D721Med (cell line): ENCODE measurements at regions not wholly inside any gene's neighbourhood (a gene's known extent, or its start where the extent isn't known, plus 50 kb on each side); places are given as distances from the start of the nearest gene placed in this dataset.
"Not testable (repeated sequence)": the region's sequence is repeated elsewhere in the genome, so short reads cannot be mapped to it uniquely, and the experiment has no call there.

ENCODE experiments used
- DNase-seq: peaks from one replicate; pipeline ENCODE4 v3.0.0; 2011; ENCODE audit warnings: low spot score; ENCODE audit not compliant: insufficient read length
- FAIRE-seq: peaks from 2 replicates; lab custom pipeline; 2011; peaks lifted over from hg19 to GRCh38; lab: Jason Lieb, UNC
- CTCF ChIP-seq: IDR thresholded peaks from 2 replicates; pipeline ENCODE4 v1.5.1; 2012; ENCODE audit warnings: mild to moderate bottlenecking, control low read depth; ENCODE audit not compliant: insufficient read depth; ENCODE audit errors: missing control alignments

DNA sequence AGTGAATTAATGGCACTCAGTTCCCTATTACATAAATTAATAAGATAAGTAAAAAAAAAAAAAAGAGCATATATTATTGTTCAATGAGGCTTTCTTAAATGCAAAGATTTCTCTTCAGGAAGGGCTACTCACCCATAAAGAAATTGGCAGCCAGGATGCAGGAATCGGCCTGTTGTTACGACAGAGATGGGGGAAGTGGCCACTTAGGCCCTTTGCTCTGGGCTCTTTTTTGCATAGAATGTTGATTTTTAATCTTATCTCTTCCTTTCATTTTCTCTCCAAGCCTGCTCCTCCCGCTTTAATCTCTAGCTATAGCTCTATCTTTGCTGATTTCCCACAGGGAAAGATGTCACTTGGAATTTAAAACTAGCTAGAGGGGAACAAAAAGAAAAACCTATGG lies 391.8 kb upstream of the CRIM1 start:
- TF ChIP-seq CTCF: no peak
- no peak for DNase-seq
- no peak for FAIRE-seq

DNA sequence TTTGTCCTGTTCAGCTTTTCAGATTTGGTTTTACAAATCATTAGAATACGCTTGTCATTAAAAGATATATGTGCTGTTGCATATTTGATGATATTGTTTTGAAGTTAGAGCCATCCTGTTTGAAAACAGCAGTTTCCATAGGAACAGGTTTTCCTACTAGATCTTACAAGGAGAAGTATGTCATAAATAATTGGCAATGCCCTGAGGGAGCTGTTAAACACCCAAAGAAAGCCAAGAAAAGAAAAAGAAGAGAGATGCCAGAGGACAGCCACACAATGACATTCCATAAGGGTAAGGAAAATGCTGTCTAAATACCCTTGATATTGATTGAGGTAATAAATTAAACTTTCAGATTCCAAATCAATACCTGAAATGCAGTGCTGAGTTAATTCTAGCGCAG lies 392.2 kb upstream of the CRIM1 start:
- FAIRE-seq (no peak), DNase-seq (no peak)
- TF ChIP-seq CTCF: no peak

GRCh38 chr2:35962585-35963146 lies 392.9 kb upstream of the CRIM1 start:
- FAIRE-seq (no peak), DNase-seq (no peak)
- TF ChIP-seq CTCF: no peak

DNA sequence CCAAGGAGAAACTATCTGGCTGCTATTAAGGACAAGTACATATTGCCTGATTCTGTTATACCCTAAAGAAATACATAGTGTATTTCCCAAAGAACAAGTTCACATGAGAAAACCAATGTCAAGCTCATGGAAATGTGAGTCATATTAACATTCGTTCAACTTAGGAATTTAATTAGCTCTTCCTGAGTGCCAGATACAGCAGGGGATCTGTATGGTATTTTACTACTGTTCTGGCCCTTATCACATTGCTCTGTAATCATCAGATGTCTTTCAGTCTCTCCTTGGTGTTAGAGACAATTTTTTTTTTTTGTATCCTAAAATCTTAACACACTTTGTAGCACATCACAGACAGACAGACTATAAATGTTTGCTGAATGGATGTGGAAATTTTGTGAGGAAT lies 395.0 kb upstream of the CRIM1 start:
- DNase-seq (no peak), FAIRE-seq (no peak)
- TF ChIP-seq CTCF: no peak

- FAIRE-seq, DNase-seq: not testable (repeated sequence)
These were observed 398.5 kb upstream of the CRIM1 start for GRCh38 chr2:35957053-35957452.

DNA sequence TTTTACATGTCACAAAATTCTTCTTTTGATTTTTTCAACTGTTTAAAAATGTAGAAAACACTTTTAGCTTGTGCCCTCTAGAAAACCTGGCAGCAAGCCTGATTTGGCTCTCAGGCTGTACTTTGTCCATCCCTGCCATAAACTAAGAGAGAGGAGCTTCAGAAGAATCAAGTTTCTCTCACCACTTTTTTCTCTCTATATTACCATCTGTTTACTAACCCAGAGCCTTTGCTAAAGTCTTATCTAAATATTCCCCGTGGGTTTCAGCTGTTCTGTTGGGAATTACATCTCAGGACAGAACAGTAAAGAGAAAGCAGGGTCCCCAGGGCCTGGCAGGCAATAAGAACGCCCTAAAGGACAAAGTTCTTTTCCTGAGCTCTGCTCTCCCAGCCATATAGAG lies 409.1 kb upstream of the CRIM1 start:
- TF ChIP-seq CTCF: no peak
- DNase-seq (no peak), FAIRE-seq (no peak)

- FAIRE-seq: no peak
- no peak for TF ChIP-seq CTCF
- no peak for DNase-seq
These were observed 416.7 kb upstream of the CRIM1 start for GRCh38 chr2:35938838-35939237.

DNA sequence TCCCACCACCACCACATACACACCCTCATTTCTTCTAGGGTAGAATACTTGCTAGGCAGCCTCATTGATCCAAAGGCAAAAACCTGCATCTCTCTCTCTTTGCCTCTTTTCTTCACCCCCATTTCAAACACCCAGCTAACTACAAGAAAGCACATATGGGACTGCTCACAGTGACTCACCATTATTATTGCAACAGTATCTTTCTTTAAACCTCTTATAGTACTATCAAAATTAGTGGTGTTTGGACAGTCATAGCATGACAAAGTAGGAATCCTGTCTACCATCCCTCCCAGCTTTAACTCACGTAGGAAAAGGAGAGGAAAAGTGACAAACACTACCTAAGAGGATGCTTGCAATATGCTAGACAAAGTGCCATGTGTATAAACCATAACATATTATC lies 422.5 kb upstream of the CRIM1 start:
- DNase-seq (no peak), FAIRE-seq (no peak)
- no peak for TF ChIP-seq CTCF
